NCI-H1417 (cell line): ENCODE measurements at regions not wholly inside any gene's neighbourhood (a gene's known extent, or its start where the extent isn't known, plus 50 kb on each side); places are given as distances from the start of the nearest gene placed in this dataset.
"Not testable (repeated sequence)": the region's sequence is repeated elsewhere in the genome, so short reads cannot be mapped to it uniquely, and the experiment has no call there.

ENCODE experiments used
- DNase-seq, 3 experiments: peaks; one replicate each; lab custom pipeline; 2025; lab: John Stamatoyannopoulos, UW

GRCh38 chr9:24652181-24652580 is 106.5 kb upstream of the IZUMO3 start:
- DNase-seq: no peak

GRCh38 chr9:24628809-24629208 is 83.1 kb upstream of the IZUMO3 start:
- DNase-seq: not testable (repeated sequence)

GRCh38 chr9:24625097-24625496 is 79.4 kb upstream of the IZUMO3 start:
- no peak for DNase-seq

- DNase-seq: no peak
Observed at GRCh38 chr9:24624481-24624880, 78.8 kb upstream of the IZUMO3 start.

- no peak for DNase-seq
Observed at GRCh38 chr9:24620741-24621140, 75.0 kb upstream of the IZUMO3 start.

GRCh38 chr9:24616863-24617262 is 71.2 kb upstream of the IZUMO3 start:
- peak in 1 of 3 experiments; percentile 3 for DNase-seq

GRCh38 chr9:24614070-24614469 is 68.4 kb upstream of the IZUMO3 start:
- DNase-seq: no peak

GRCh38 chr9:24608599-24608998 is 62.9 kb upstream of the IZUMO3 start:
- DNase-seq: peak in 1 of 3 experiments; percentile 56

GRCh38 chr9:24602693-24603352 is 57.1 kb upstream of the IZUMO3 start:
- DNase-seq: no peak
